Astrocyte of the hippocampus (primary cell): ENCODE measurements at regions not wholly inside any gene's neighbourhood (a gene's known extent, or its start where the extent isn't known, plus 50 kb on each side); places are given as distances from the start of the nearest gene placed in this dataset.
"Not testable (repeated sequence)": the region's sequence is repeated elsewhere in the genome, so short reads cannot be mapped to it uniquely, and the experiment has no call there.

Source experiments
- DNase-seq: peaks from one replicate; pipeline ENCODE4 v3.0.0; 2011; ENCODE audit warnings: low read depth, low spot score

GRCh38 chr16:70014915-70015314 lies 63.8 kb downstream of the CLEC18A start:
- peak; percentile 23 for DNase-seq

GRCh38 chr16:70016751-70017150 lies 65.6 kb downstream of the CLEC18A start:
- not testable (repeated sequence) for DNase-seq

GRCh38 chr16:70018254-70018653 lies 67.1 kb downstream of the CLEC18A start:
- DNase-seq, result no peak

- not testable (repeated sequence) for DNase-seq
Measured at GRCh38 chr16:70023207-70023606, 72.1 kb downstream of the CLEC18A start.

GRCh38 chr16:70023956-70024355 lies 72.8 kb downstream of the CLEC18A start:
- DNase-seq, result not testable (repeated sequence)

- peak; percentile 18 for DNase-seq
Measured at GRCh38 chr16:70026165-70026854, 75.2 kb downstream of the CLEC18A start.

- DNase-seq, result not testable (repeated sequence)
Measured at GRCh38 chr16:70032906-70033305, 81.2 kb upstream of the PDPR start.

- not testable (repeated sequence) for DNase-seq
Measured at GRCh38 chr16:70037913-70038312, 76.2 kb upstream of the PDPR start.

- DNase-seq, result not testable (repeated sequence)
Measured at GRCh38 chr16:70040554-70040953, 73.6 kb upstream of the PDPR start.

GRCh38 chr16:70043538-70044067 lies 70.5 kb upstream of the PDPR start:
- DNase-seq, result peak; percentile 23

- not testable (repeated sequence) for DNase-seq
Measured at GRCh38 chr16:70046560-70046959, 67.6 kb upstream of the PDPR start.

GRCh38 chr16:70048083-70048482 lies 66.0 kb upstream of the PDPR start:
- not testable (repeated sequence) for DNase-seq

- DNase-seq, result not testable (repeated sequence)
Measured at GRCh38 chr16:70058056-70058455, 56.1 kb upstream of the PDPR start.

GRCh38 chr16:70059429-70059828 lies 54.7 kb upstream of the PDPR start:
- not testable (repeated sequence) for DNase-seq

GRCh38 chr16:70060521-70061027 lies 53.6 kb upstream of the PDPR start:
- DNase-seq, result not testable (repeated sequence)

GRCh38 chr16:70061671-70062218 lies 52.4 kb upstream of the PDPR start:
- DNase-seq, result not testable (repeated sequence)

GRCh38 chr16:70062947-70063346 lies 51.2 kb upstream of the PDPR start:
- not testable (repeated sequence) for DNase-seq
